ENCODE measurements at regions not wholly inside any gene's neighbourhood (a gene's known extent, or its start where the extent isn't known, plus 50 kb on each side); places are given as distances from the start of the nearest gene placed in this dataset.

- Histone ChIP-seq H3K79me2 (ENCODE audit: control insufficient read depth, insufficient read depth, low read length) (no peaks in the 10 kb centered on the region), H3K27ac (ENCODE audit: insufficient read depth, low read length) (no peak overlapping the region), H3K4me2 (ENCODE audit: extremely low read depth, insufficient read depth, low read length) (no peak overlapping the region), H3K9ac (ENCODE audit: insufficient read depth, low read length) (no peak overlapping the region), H3K4me1 (ENCODE audit: control insufficient read depth, extremely low read depth, insufficient read depth, low read length) (no peaks in the 10 kb centered on the region), H3K36me3 (ENCODE audit: control insufficient read depth, insufficient read depth, low read length) (no peaks in the 10 kb centered on the region), H3K4me3 (replicated peaks in 1 of 4; ENCODE audit: control extremely low read depth in 1 of 4, insufficient read depth in 1 of 4, low read depth in 3 of 4, low read length in 4 of 4) (no peak overlapping the region), H4K20me1 (ENCODE audit: control insufficient read depth, extremely low read depth, insufficient read depth, low read length) (no peaks in the 10 kb centered on the region), H2AFZ (ENCODE audit: low read length) (no peak overlapping the region), H3K9me3 (ENCODE audit: control insufficient read depth, insufficient read depth, low read depth, low read length) (no peaks in the 10 kb centered on the region), H3K27me3 (ENCODE audit: control insufficient read depth, insufficient read depth, low read length) (no peaks in the 10 kb centered on the region)
- DNase-seq (ENCODE audit: low read depth in 2 of 2): no peak
- TF ChIP-seq EZH2 (IDR thresholded peaks at IDR 0.05; ENCODE audit: low read length, missing control alignments) (no peak), CTCF (conservative IDR thresholded peaks at IDR 0.05 in 1 of 2, IDR thresholded peaks at IDR 0.05 in 1 of 2; ENCODE audit: low read depth in 1 of 2, low read length in 2 of 2) (no peak)
Measured at GRCh38 chr6:167701010-167701409, 125.7 kb upstream of the AFDN start.

GRCh38 chr6:167702241-167702827 lies 124.4 kb upstream of the AFDN start:
- Histone ChIP-seq H3K9ac (ENCODE audit: insufficient read depth, low read length) (no peak overlapping the region), H3K4me3 (replicated peaks in 1 of 4; ENCODE audit: control extremely low read depth in 1 of 4, insufficient read depth in 1 of 4, low read depth in 3 of 4, low read length in 4 of 4) (no peak overlapping the region), H3K79me2 (ENCODE audit: control insufficient read depth, insufficient read depth, low read length) (no peaks in the 10 kb centered on the region), H3K27ac (ENCODE audit: insufficient read depth, low read length) (no peak overlapping the region), H3K9me3 (ENCODE audit: control insufficient read depth, insufficient read depth, low read depth, low read length) (no peaks in the 10 kb centered on the region), H4K20me1 (ENCODE audit: control insufficient read depth, extremely low read depth, insufficient read depth, low read length) (no peaks in the 10 kb centered on the region), H2AFZ (ENCODE audit: low read length) (no peak overlapping the region), H3K27me3 (ENCODE audit: control insufficient read depth, insufficient read depth, low read length) (no peaks in the 10 kb centered on the region), H3K4me1 (ENCODE audit: control insufficient read depth, extremely low read depth, insufficient read depth, low read length) (no peaks in the 10 kb centered on the region), H3K4me2 (ENCODE audit: extremely low read depth, insufficient read depth, low read length) (no peak overlapping the region), H3K36me3 (ENCODE audit: control insufficient read depth, insufficient read depth, low read length) (no peaks in the 10 kb centered on the region)
- DNase-seq (ENCODE audit: low read depth in 2 of 2): no peak
- TF ChIP-seq EZH2 (IDR thresholded peaks at IDR 0.05; ENCODE audit: low read length, missing control alignments) (no peak), CTCF (conservative IDR thresholded peaks at IDR 0.05 in 1 of 2, IDR thresholded peaks at IDR 0.05 in 1 of 2; ENCODE audit: low read depth in 1 of 2, low read length in 2 of 2) (no peak)

DNA sequence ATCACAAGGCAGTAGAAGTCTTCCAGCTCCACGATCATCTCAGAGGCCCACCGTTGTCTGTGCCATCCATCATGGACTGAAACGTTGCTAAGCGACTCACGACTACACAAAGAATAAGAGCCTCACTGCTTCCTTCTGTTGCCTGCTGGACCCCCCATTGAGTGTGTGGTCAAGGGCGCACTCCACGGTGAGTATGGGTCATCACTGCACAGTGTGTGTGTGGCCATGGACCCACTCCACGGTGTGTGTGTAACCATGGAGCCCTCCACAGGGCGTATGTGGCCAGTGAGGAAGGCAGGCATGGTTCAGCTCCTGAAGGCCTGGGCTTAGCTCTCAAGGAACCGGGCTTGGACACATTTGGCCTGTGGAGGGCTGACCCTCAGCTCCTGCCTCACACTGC lies 123.4 kb upstream of the AFDN start:
- no peak for DNase-seq (ENCODE audit: low read depth in 2 of 2)
- no peak overlapping the region for H3K4me2 ChIP-seq (ENCODE audit: extremely low read depth, insufficient read depth, low read length)
- no peaks in the 10 kb centered on the region for H3K9me3 ChIP-seq (ENCODE audit: control insufficient read depth, insufficient read depth, low read depth, low read length)
- H3K27me3 ChIP-seq (ENCODE audit: control insufficient read depth, insufficient read depth, low read length): no peaks in the 10 kb centered on the region
- no peak for TF ChIP-seq CTCF (conservative IDR thresholded peaks at IDR 0.05 in 1 of 2, IDR thresholded peaks at IDR 0.05 in 1 of 2; ENCODE audit: low read depth in 1 of 2, low read length in 2 of 2)
- TF ChIP-seq EZH2 (IDR thresholded peaks at IDR 0.05; ENCODE audit: low read length, missing control alignments): no peak
- no peak overlapping the region for H2AFZ ChIP-seq (ENCODE audit: low read length)
- no peak overlapping the region for H3K4me3 ChIP-seq (replicated peaks in 1 of 4; ENCODE audit: control extremely low read depth in 1 of 4, insufficient read depth in 1 of 4, low read depth in 3 of 4, low read length in 4 of 4)
- H3K79me2 ChIP-seq (ENCODE audit: control insufficient read depth, insufficient read depth, low read length): no peaks in the 10 kb centered on the region
- H3K36me3 ChIP-seq (ENCODE audit: control insufficient read depth, insufficient read depth, low read length): no peaks in the 10 kb centered on the region
- no peak overlapping the region for H3K9ac ChIP-seq (ENCODE audit: insufficient read depth, low read length)
- no peaks in the 10 kb centered on the region for H3K4me1 ChIP-seq (ENCODE audit: control insufficient read depth, extremely low read depth, insufficient read depth, low read length)
- no peak overlapping the region for H3K27ac ChIP-seq (ENCODE audit: insufficient read depth, low read length)
- H4K20me1 ChIP-seq (ENCODE audit: control insufficient read depth, extremely low read depth, insufficient read depth, low read length): no peaks in the 10 kb centered on the region

All from fibroblast of lung (primary cell).